ENCODE measurements at regions not wholly inside any gene's neighbourhood (a gene's known extent, or its start where the extent isn't known, plus 50 kb on each side); places are given as distances from the start of the nearest gene placed in this dataset.

- peak; percentile 81 to 93 (median 86) for DNase-seq
These were observed 62.1 kb upstream of the MAPRE2 start for GRCh38 chr18:34978953-34979608.

- DNase-seq: no peak
These were observed 59.7 kb upstream of the MAPRE2 start for GRCh38 chr18:34981487-34981886.

- no peak for DNase-seq
These were observed 55.2 kb upstream of the MAPRE2 start for GRCh38 chr18:34985963-34986362.

- DNase-seq: no peak
These were observed 50.6 kb upstream of the MAPRE2 start for GRCh38 chr18:34990597-34990996.

GRCh38 chr18:34991152-34991551 lies 50.1 kb upstream of the MAPRE2 start:
- no peak for DNase-seq
